ENCODE measurements at regions not wholly inside any gene's neighbourhood (a gene's known extent, or its start where the extent isn't known, plus 50 kb on each side); places are given as distances from the start of the nearest gene placed in this dataset.

- H3K4me3 ChIP-seq (replicated peaks in 1 of 3), result no peak overlapping the region
- H3K27me3 ChIP-seq, result no peaks in the 10 kb centered on the region
- 86 to 90% methylated on average over 4 of the region's 4 CpGs for WGBS, 2 donors
- H3K27ac ChIP-seq, result no peak overlapping the region
- no peaks in the 10 kb centered on the region for H3K4me1 ChIP-seq
- no peak for DNase-seq
- no peaks in the 10 kb centered on the region for H3K9me3 ChIP-seq
- no peaks in the 10 kb centered on the region for H3K36me3 ChIP-seq
- intact Hi-C loops (cut with DNase I), result no loop called here
- no peak for TF ChIP-seq POLR2A (IDR thresholded peaks at IDR 0.05)
These were observed 429.0 kb upstream of the NWD2 start for GRCh38 chr4:36815536-36815935.

- H3K4me1 ChIP-seq, result no peaks in the 10 kb centered on the region
- no peaks in the 10 kb centered on the region for H3K9me3 ChIP-seq
- H3K27me3 ChIP-seq, result no peaks in the 10 kb centered on the region
- TF ChIP-seq POLR2A (IDR thresholded peaks at IDR 0.05) (no peak), CTCF (IDR thresholded peaks at IDR 0.05) (no peak)
- H3K36me3 ChIP-seq, result no peaks in the 10 kb centered on the region
- H3K4me3 ChIP-seq (replicated peaks in 1 of 3), result no peak overlapping the region
- intact Hi-C loops (cut with DNase I), result no loop called here
- no peak for DNase-seq
- WGBS, 2 donors, result 79 to 91% methylated on average over 12 of the region's 12 CpGs
- no peak overlapping the region for H3K27ac ChIP-seq
These were observed 421.2 kb upstream of the NWD2 start for GRCh38 chr4:36823199-36823967.

GRCh38 chr4:36824682-36825081 is 419.9 kb upstream of the NWD2 start:
- intact Hi-C loops (cut with DNase I), result no loop called here
- 68 to 78% methylated on average over 3 of the region's 3 CpGs for WGBS, 2 donors

GRCh38 chr4:36835246-36835645 is 409.3 kb upstream of the NWD2 start:
- 59 to 85% methylated on average over 4 of the region's 4 CpGs for WGBS, 2 donors
- TF ChIP-seq CTCF (IDR thresholded peaks at IDR 0.05), result no peak
- TF ChIP-seq POLR2A (IDR thresholded peaks at IDR 0.05), result no peak

More at GRCh38 chr4:36824682-36825081, 419.9 kb upstream of the NWD2 start:
- no peak for TF ChIP-seq CTCF (IDR thresholded peaks at IDR 0.05)
- TF ChIP-seq POLR2A (IDR thresholded peaks at IDR 0.05), result no peak
- no peak for DNase-seq
- H3K4me3 ChIP-seq (replicated peaks in 1 of 3), result no peak overlapping the region
- no peaks in the 10 kb centered on the region for H3K9me3 ChIP-seq
- no peak overlapping the region for H3K27ac ChIP-seq
- no peaks in the 10 kb centered on the region for H3K36me3 ChIP-seq
- no peaks in the 10 kb centered on the region for H3K4me1 ChIP-seq
- no peaks in the 10 kb centered on the region for H3K27me3 ChIP-seq

GRCh38 chr4:36841583-36842326 is 402.8 kb upstream of the NWD2 start:
- H3K36me3 ChIP-seq, result no peaks in the 10 kb centered on the region
- no peaks in the 10 kb centered on the region for H3K9me3 ChIP-seq
- no peak overlapping the region for H3K4me3 ChIP-seq (replicated peaks in 1 of 3)
- no peak overlapping the region for H3K27ac ChIP-seq
- no peak for DNase-seq
- 78 to 82% methylated on average over 9 of the region's 9 CpGs for WGBS, 2 donors
- TF ChIP-seq POLR2A (IDR thresholded peaks at IDR 0.05) (no peak), CTCF (IDR thresholded peaks at IDR 0.05) (no peak)
- no peaks in the 10 kb centered on the region for H3K4me1 ChIP-seq
- no peaks in the 10 kb centered on the region for H3K27me3 ChIP-seq
- intact Hi-C loops (cut with DNase I), result no loop called here

More at GRCh38 chr4:36835246-36835645, 409.3 kb upstream of the NWD2 start:
- Histone ChIP-seq H3K9me3 (no peaks in the 10 kb centered on the region), H3K27ac (no peak overlapping the region), H3K4me1 (no peaks in the 10 kb centered on the region), H3K27me3 (no peaks in the 10 kb centered on the region), H3K4me3 (replicated peaks in 1 of 3) (no peak overlapping the region), H3K36me3 (no peaks in the 10 kb centered on the region)
- intact Hi-C loops (cut with DNase I), result no loop called here
- DNase-seq, result no peak
